ENCODE measurements at regions not wholly inside any gene's neighbourhood (a gene's known extent, or its start where the extent isn't known, plus 50 kb on each side); places are given as distances from the start of the nearest gene placed in this dataset.

DNA sequence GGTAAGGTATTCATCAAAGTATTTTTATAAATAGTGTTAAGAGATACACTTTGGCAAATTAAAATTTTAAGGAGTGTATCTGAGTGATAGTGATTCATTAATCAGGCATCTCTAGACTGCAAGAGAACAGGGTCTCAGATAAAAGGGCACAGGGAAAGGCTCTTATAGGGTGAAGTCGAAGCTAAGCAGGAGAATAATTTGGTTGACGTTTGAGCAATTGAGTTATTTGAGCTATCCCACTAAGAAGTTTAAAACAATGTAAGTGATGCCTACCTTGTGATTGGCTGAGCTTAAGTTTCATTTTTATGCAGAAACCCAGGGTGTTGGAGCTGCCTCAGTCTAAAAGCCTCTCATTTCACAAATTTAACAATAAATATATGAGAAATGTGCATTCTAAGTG is 125.3 kb downstream of the SLC6A15 start:
- no peak overlapping the region for H2AFZ ChIP-seq (replicated peaks; ENCODE audit: low read length, poor library complexity)
- no peak overlapping the region for H3K56ac ChIP-seq (ENCODE audit: extremely low read depth, insufficient read depth, low read length)
- no CpG with 5 or more reads among the region's 2 CpGs for WGBS, 2 experiments (ENCODE audit: extremely low coverage in 2 of 2, insufficient read length in 1 of 2)
- no peak overlapping the region for H2BK15ac ChIP-seq (ENCODE audit: low read depth, low read length)
- no peak overlapping the region for H2BK120ac ChIP-seq (ENCODE audit: low read depth, low read length)
- no peak for TF ChIP-seq SMC3 (IDR thresholded peaks at IDR 0.05; ENCODE audit: low read depth, low read length)
- TF ChIP-seq, protein P1, sequence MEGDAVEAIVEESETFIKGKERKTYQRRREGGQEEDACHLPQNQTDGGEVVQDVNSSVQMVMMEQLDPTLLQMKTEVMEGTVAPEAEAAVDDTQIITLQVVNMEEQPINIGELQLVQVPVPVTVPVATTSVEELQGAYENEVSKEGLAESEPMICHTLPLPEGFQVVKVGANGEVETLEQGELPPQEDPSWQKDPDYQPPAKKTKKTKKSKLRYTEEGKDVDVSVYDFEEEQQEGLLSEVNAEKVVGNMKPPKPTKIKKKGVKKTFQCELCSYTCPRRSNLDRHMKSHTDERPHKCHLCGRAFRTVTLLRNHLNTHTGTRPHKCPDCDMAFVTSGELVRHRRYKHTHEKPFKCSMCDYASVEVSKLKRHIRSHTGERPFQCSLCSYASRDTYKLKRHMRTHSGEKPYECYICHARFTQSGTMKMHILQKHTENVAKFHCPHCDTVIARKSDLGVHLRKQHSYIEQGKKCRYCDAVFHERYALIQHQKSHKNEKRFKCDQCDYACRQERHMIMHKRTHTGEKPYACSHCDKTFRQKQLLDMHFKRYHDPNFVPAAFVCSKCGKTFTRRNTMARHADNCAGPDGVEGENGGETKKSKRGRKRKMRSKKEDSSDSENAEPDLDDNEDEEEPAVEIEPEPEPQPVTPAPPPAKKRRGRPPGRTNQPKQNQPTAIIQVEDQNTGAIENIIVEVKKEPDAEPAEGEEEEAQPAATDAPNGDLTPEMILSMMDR (conservative IDR thresholded peaks at IDR 0.05; ENCODE audit: low read depth, low read length) = no peak
- no peak for TF ChIP-seq NFE2L2 (IDR thresholded peaks at IDR 0.05; ENCODE audit: low read depth, low read length)
- TF ChIP-seq, protein P2, sequence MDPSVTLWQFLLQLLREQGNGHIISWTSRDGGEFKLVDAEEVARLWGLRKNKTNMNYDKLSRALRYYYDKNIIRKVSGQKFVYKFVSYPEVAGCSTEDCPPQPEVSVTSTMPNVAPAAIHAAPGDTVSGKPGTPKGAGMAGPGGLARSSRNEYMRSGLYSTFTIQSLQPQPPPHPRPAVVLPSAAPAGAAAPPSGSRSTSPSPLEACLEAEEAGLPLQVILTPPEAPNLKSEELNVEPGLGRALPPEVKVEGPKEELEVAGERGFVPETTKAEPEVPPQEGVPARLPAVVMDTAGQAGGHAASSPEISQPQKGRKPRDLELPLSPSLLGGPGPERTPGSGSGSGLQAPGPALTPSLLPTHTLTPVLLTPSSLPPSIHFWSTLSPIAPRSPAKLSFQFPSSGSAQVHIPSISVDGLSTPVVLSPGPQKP (IDR thresholded peaks at IDR 0.05; ENCODE audit: borderline replicate concordance, low read depth, low read length) = no peak
- TF ChIP-seq POLR2A (IDR thresholded peaks at IDR 0.05; ENCODE audit: low read depth, low read length) = no peak
- TF ChIP-seq RAD21 (IDR thresholded peaks at IDR 0.05; ENCODE audit: low read length) = no peak
- TF ChIP-seq CHD1 (IDR thresholded peaks at IDR 0.05; ENCODE audit: low read depth, low read length) = no peak
- TF ChIP-seq RFX5 (IDR thresholded peaks at IDR 0.05; ENCODE audit: low read depth, low read length) = no peak
- TF ChIP-seq CEBPB (IDR thresholded peaks at IDR 0.05; ENCODE audit: low read depth, low read length) = no peak
- no peak for TF ChIP-seq MXI1 (IDR thresholded peaks at IDR 0.05; ENCODE audit: borderline replicate concordance, low read depth, low read length)
- TF ChIP-seq BHLHE40 (IDR thresholded peaks at IDR 0.05; ENCODE audit: low read depth, low read length) = no peak
- TF ChIP-seq, protein P3, sequence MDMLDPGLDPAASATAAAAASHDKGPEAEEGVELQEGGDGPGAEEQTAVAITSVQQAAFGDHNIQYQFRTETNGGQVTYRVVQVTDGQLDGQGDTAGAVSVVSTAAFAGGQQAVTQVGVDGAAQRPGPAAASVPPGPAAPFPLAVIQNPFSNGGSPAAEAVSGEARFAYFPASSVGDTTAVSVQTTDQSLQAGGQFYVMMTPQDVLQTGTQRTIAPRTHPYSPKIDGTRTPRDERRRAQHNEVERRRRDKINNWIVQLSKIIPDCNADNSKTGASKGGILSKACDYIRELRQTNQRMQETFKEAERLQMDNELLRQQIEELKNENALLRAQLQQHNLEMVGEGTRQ (IDR thresholded peaks at IDR 0.05; ENCODE audit: low read depth, low read length) = no peak
- no peak for TF ChIP-seq RCOR1 (IDR thresholded peaks at IDR 0.05; ENCODE audit: insufficient replicate concordance, low read length)
- TF ChIP-seq MAFK (IDR thresholded peaks at IDR 0.05; ENCODE audit: low read depth, low read length) = no peak
- TF ChIP-seq MAZ (IDR thresholded peaks at IDR 0.05; ENCODE audit: borderline replicate concordance, low read depth, low read length) = no peak
- TF ChIP-seq FOS (IDR thresholded peaks at IDR 0.05; ENCODE audit: low read depth, low read length) = no peak
- no peak for DNase-seq
- CTCF ChIA-PET = no interaction called here
- H2BK20ac ChIP-seq (ENCODE audit: low read depth, low read length) = no peak overlapping the region
- no peak overlapping the region for H3K14ac ChIP-seq (replicated peaks; ENCODE audit: low read depth, low read length)
- H3K27ac ChIP-seq (ENCODE audit: insufficient read depth, low read length) = no peak overlapping the region
- no peak overlapping the region for H4K91ac ChIP-seq (ENCODE audit: insufficient read depth, low read depth, low read length)
- dilution Hi-C loops (cut with HindIII; ENCODE audit: low sequenced_read_pairs, unreplicated experiment) = no loop called here
- no peaks in the 10 kb centered on the region for H3K27me3 ChIP-seq (ENCODE audit: control insufficient read depth, insufficient read depth, low read length)
- POLR2A ChIA-PET (ENCODE audit: unreplicated experiment) = no interaction called here
- H3K23ac ChIP-seq (ENCODE audit: low read depth, low read length) = no peak overlapping the region
- BruUV-seq (replicated peaks) = no TSS peak
- H4K8ac ChIP-seq (ENCODE audit: low read depth in 2 of 2, low read length in 2 of 2) = no peak overlapping the region
- no peak overlapping the region for H3K4me2 ChIP-seq (ENCODE audit: low read depth, low read length)
- ATAC-seq (ENCODE audit: low read depth) = no peak
- no peak overlapping the region for H3K4ac ChIP-seq (ENCODE audit: low read depth, low read length)
- H3K36me3 ChIP-seq (ENCODE audit: control insufficient read depth, insufficient read depth, low read length) = no peaks in the 10 kb centered on the region
- no peaks in the 10 kb centered on the region for H3K9me3 ChIP-seq (ENCODE audit: control insufficient read depth, insufficient read depth, low read length)
- intact Hi-C loops (cut with micrococcal nuclease) = no loop called here
- H2AK5ac ChIP-seq (ENCODE audit: low read depth, low read length) = no peak overlapping the region
- H3K79me1 ChIP-seq (ENCODE audit: low read depth in 1 of 2, low read length in 2 of 2) = no peaks in the 10 kb centered on the region
- H4K20me1 ChIP-seq (ENCODE audit: insufficient read depth, low read length) = no peaks in the 10 kb centered on the region
- no peak overlapping the region for H3K9ac ChIP-seq (ENCODE audit: low read depth, low read length)
- no peak overlapping the region for H2AK9ac ChIP-seq (replicated peaks; ENCODE audit: low read depth, low read length, poor library complexity)
- in situ Hi-C loops (cut with MboI; ENCODE audit: low sequenced_read_pairs) = no loop called here
- H3K4me1 ChIP-seq (ENCODE audit: control insufficient read depth, insufficient read depth, low read length) = no peaks in the 10 kb centered on the region
- no peak overlapping the region for H4K5ac ChIP-seq (ENCODE audit: low read depth, low read length)
- H3K9me1 ChIP-seq (ENCODE audit: insufficient read depth, low read length) = no peaks in the 10 kb centered on the region
- no peak overlapping the region for H3K4me3 ChIP-seq (ENCODE audit: insufficient read depth, low read depth, low read length)
- H3K18ac ChIP-seq (ENCODE audit: low read depth, low read length) = no peak overlapping the region
- no peak overlapping the region for H2BK5ac ChIP-seq (ENCODE audit: low read depth, low read length, poor library complexity, severe bottlenecking)

Measured in IMR-90 (cell line).